ENCODE measurements at regions not wholly inside any gene's neighbourhood (a gene's known extent, or its start where the extent isn't known, plus 50 kb on each side); places are given as distances from the start of the nearest gene placed in this dataset.

DNA sequence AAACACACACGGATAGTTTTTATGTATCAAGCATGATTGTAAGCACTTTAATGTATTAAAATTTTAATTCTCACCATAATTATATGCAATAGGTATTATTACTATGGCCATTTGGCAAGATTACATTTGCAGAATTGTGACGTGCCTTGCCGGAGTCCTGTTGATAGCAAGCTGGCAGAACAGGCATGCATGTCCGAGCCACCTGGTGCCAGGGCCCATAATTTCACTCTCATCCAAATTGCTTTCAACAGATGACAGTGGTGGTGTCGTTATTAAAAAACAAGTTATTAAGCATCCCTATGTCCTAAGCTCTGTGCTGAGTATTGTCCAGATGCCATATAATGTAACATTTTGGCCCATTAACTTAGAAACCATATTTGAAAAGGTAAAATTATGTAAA lies 374.3 kb downstream of the FOXO1 start:
- no peak for DNase-seq (ENCODE audit: low read depth in 2 of 2)

DNA sequence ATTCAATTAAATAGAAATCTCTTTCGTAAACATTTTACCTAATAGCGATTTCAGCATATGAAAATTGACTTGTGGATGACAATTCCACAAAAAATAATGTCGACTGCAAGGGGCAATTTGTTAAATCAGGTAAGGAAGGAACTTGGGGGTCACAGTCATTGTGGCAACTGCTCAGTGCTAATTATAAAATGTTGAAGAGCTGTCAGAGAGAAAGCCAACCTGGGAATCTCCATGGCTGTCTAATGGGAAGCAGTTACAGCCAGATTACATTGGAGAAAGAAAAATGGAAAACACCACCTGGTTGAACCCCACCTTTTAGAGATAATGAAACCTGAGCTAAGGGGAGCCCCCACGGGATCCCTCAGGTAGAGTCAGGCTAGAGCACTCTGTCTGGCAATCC lies 373.9 kb downstream of the FOXO1 start:
- DNase-seq (ENCODE audit: low read depth in 2 of 2): no peak

DNA sequence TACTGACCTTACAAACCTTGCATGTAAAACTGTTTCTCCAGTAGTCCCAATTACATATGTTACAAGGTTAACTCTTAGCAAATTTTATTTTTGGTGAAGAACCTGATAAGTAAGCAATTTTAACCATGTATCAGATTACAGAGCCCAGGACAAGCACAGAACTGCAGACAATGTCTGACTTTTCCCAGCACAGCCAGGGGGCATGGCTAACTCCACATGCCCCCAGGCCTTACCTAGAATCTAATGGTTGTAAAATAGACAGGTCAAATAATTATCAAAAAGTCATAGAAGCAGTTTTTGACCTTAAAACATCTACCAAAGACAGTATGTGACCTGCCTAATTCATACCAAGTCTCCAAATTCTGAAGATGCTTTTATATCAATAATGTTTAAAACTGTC lies 364.1 kb downstream of the FOXO1 start:
- DNase-seq (ENCODE audit: low read depth in 2 of 2): no peak

DNA sequence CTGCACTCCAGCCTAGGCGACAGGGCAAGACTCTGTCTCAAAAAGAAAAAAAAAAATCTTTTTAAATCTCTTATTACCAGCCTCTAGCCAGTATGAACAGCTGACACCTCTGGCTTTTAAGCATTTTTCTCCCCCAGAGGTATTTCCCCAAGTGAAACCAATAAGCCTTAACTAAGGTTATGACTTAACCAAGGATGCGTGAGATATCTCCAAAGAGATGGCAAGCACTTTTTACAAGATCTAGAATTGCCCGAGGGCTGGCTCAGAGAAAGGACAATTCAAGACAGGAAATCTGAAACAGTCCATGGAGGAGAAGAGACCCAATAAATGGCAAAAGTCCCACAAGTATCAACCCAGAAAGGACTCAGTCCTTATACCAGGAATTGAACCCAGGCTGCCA lies 362.1 kb downstream of the FOXO1 start:
- DNase-seq (ENCODE audit: low read depth in 2 of 2): no peak

DNA sequence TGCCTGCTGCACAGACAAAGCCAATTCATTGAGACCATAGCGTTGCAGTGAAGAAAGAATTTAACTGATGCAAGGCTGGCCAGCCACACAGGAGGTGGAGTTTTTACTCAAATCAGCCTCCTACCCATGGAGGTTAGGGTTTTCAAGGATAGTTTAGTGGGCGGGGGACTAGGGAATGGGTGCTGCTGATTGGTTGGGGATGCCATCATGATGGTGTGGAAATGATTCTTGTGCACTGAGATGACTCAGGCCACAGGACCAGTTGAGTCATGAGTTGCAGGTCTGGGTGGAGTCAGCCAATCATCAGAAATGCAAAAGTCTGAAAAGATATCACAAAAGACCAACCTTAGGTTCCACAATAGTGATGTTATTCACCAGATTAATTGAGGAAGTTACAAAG lies 359.6 kb downstream of the FOXO1 start:
- DNase-seq (ENCODE audit: low read depth in 2 of 2): no peak

DNA sequence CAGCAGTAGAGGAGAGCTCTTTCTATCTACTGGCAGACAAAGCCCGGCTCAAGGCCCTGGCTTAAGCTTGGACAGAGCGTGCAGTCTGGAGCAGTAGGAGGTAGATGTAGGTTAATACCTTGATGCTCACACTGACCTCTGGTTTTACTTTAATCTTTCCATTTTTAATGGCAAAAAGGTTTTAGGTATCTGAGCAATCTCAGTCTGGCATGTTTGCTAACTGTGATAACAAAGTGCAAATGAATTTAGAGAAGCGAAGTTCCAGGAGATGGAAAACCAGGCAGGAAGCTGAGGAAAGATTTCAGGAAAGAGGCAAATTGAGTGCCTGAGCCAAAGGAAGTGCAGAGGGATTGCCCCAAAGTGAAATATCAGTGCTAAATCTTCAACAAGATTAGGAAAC lies 356.6 kb downstream of the FOXO1 start:
- no peak for DNase-seq (ENCODE audit: low read depth in 2 of 2)

DNA sequence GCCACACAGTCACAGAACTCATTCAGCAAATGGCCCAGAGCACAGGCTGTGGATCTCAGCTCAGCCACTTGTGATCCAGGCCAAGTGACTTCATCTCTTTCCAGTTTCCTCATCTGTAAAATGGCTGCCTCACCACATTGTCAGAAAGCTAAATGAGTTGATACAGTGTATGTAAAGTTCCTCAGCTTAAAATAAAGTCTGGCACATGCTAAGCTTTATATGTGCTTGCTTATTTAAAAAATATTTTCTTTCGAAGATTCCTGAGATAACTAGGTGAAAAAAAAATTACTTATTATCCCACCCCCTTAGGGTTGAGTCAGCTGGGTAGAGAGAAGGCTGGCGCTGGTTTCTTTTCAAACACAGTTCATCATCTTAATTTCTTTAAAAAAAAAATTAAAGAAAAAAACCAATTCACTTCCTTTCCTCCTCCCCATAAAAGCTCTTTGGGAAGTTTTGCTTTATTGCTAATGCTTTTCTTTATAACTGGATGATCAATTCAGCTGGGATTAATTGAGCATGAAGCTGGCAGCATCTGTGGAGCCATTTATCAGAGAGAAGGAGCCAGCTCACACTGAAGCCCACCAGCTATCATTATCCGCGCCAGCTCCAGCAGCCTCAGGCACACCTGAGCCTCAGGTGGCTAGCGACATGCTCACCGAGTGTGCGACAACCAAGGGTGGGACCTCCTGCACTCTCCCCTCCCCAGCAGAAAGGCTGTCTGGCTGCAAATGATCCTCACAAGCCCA lies 354.9 kb downstream of the FOXO1 start:
- DNase-seq (ENCODE audit: low read depth in 2 of 2): no peak

DNA sequence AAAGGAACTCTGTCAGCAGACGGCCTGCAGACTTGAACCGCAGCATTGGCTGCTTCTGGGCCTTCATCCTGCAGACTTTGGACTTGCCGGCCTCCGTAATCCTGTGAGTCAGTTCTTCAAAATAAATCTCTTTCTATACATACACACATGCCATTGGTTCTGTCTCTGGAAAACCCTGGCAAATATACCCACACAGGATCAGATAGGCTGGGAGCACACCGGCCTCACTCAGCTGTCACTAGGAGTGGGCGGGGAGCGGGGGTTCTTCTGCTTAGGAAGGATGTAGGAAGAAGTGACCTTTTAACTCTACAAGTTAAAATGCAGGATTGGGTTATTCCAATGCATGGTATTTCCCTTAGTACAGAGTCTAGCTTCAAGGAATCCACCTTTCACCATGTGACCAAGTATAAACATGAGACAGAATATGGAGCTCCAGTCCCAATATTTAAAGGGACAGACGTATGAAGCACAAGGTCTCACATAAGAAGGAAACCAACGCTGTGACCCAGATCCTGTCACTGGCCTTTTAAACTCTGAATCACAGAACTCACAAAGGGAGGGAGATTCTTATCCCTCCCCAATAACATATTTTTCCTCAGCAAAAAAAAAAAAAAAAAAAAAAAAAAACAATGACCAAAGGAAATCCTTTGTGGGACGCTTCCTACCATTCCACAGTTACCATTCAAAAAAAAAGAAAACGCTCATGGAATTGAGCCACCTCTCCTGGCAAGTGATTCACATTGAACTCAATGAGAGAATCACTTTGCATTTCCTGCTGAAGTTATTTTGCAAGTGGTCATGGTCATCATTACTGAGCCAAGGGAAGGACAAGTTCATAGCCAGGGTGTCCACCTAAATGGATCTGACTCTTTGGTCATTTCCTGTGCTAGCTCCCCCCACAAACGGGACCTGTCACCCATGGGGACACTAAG lies 352.9 kb downstream of the FOXO1 start:
- DNase-seq (ENCODE audit: low read depth in 2 of 2): no peak

DNA sequence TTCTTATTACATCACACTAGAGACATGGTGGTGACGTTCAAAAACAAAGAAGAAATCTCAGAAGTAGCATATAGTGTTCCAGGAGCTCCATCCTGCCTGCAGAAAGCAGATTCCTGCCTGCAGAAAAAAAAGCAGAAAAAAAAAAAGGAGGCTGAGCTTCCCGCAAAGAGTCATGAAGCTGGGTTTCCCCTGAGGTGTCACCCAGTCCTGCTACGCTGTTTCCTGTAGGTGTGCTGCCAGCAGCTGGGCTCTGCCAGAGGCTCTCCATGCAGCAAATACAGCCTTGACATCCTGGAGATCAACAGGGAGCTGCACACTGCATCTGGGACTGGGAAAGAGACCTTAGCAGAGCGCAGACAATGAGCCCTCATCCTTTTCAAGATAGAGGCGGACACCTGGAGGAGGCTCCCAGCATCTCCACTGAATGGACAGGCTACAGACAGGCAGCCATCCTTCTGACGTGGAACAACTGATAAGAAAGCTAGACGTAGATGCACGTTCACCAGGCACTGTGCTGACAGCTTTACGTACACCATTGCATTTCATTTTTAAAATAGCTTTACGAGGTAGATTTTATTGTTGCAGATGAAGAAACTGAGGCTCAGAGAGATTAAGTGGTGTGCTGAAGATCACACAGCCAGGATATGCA lies 350.9 kb downstream of the FOXO1 start:
- DNase-seq (ENCODE audit: low read depth in 2 of 2): no peak

DNA sequence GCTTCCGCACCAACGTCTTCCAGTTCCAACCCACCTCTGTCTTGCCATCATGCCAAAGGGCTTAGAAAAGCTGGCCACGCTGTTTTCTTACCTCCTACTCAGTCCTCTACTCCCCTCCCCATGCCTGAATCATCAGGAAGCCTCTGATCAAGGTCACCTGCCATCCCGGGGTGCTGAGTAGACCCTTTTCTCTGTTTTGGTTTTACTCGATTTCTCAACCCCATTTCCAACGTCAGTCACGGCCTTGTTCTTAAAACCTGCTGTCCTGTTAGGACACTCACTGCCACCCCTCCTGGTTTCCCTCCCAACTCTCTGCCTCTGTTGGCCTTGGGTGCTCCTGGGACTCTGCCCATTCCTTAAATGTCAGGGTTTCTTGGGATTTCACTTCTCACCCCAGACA lies 350.1 kb downstream of the FOXO1 start:
- no peak for DNase-seq (ENCODE audit: low read depth in 2 of 2)

DNA sequence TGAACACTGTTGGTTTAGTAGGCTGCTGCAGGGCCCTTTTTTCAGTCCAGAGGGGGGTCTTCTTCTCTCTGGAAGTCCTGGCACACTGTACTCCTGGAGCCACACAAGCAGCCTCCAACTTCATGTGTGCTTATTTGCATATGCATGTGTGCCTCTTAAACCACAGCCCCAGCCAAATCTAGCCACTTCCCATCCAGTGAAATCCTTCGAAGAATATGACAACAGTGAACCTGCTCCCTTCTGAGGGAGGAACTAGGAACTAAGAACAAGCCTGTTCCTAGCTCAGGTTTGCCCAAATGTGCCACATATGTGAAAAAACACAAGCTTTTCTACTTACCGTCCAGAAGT lies 348.5 kb downstream of the FOXO1 start:
- no peak for DNase-seq (ENCODE audit: low read depth in 2 of 2)

DNA sequence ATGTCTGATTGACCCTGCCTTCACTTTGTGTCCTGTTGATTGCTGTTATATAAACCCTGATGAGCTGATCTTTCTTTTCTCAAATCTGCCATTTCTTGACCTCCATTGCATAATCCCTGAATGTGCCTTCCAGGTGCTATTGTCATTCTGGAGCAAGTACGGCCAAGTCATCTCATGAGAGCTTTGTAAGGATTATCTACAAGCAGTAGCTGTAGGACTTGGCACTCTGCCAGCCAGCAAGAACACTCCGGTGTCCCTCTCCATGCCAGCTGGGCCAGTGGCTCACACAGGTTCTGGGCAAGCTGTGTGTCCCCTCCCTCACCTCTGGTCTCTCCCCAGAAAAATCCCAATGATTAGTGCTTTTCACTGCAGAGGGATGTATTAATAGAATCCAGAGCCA lies 348.1 kb downstream of the FOXO1 start:
- no peak for DNase-seq (ENCODE audit: low read depth in 2 of 2)

DNA sequence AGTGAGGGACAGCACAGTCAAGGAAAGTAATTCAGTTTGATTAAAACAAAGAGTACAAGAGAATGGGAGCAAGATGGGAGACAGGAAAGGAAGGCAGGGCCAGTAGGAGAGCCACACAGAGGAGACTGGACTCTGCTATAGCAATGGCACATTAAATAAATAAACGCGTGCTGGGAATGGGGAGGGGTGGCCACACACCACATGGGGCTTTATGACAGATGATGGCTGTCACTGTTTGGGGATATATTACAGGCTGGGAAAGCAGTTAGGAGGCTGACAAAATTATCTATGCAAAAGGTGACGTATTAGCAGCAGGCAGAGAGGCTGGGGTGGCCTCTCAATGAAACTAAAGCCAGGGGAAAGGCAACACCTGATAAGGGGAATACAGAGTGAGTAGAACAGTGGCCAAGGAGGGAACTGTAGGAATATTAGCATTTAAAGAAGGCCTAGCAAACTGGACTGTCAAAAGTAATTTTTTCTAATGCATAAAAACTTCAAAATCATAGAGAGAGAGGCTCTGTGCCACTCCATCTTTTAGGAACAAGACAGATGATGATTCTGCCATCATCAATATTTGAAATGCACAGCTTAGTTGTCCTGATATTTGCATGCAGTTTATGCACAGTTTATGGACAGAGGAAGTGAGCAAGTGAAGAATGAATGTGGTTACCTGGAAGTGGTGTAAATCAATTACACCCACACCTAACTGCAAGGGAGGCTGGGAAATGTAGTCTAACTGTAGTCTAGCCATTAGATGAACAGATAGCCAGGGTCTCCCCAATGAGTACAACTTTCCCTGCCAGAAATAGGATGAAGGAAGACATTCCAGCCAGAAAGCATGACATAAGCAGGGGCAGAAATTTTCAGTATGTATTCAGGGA lies 346.5 kb downstream of the FOXO1 start:
- DNase-seq (ENCODE audit: low read depth in 2 of 2): no peak

DNA sequence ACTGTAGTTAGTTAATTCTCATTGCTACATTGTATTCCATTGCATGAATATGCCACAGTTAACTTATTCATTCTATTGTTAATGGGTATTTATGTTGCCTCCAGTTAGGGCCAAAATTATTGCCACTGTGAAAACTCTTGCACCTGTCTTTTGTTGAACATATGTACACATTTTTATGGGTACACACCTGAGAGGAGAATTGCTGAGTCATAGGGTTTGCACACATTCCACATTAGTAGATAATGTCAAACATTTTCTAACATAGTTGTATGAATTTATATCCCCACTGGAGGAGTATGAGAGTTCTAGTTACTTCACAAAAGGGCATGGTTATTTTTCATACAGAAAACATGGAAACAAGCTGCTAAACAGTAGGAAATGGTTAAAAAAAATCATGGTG lies 338.4 kb downstream of the FOXO1 start:
- DNase-seq (ENCODE audit: low read depth in 2 of 2): no peak

DNA sequence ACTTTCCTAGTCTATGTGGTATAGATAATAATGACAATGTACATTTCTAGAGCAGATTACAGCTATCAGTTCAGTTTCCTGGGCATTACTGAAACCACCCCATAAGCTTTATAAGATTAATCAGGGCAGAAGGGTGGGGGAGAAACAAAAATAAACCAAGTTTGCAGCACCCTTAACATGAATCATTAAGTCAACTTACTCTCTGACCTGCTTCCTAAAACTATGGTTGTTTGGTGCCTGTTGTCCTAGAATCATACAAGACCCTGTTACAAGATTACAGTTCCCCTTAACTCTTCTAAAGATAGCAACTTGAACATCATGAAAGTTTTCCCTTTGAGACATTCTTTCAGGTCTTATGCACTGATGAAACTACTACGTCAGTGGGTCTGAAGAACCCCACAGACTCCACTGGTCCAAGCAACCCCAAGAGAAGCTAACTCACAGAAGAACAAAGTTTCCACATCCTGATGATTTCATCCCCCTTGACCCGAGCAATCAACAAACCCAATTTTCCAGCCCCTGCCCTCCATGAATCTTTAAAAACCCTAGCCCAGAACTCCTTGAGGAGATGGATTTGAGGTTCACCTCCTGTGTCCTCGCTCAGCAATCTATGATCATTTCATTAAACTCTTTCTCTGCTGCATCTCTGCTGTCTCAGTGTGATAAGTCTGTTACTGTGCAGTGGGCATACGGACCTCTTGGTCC lies 336.5 kb downstream of the FOXO1 start:
- DNase-seq (ENCODE audit: low read depth in 2 of 2): no peak

DNA sequence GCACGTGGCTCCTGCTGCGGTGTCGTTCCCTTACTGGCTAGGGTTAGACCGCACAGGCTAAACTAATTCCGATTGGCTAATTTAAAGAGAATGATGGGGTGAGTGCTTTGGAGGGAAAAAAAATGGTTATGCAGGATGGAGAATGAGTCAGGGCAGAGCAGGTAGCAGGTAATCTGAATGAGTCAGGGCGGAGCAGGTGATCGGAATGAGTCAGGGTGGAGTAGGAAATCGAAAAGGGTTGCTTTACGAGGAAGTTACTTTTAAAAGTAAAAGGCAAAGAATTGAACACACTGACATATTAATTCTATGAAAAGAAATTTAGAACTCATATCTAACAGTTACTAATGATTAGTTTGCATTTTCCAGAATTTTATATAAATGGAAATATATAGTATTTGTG lies 335.5 kb downstream of the FOXO1 start:
- DNase-seq (ENCODE audit: low read depth in 2 of 2): no peak

DNA sequence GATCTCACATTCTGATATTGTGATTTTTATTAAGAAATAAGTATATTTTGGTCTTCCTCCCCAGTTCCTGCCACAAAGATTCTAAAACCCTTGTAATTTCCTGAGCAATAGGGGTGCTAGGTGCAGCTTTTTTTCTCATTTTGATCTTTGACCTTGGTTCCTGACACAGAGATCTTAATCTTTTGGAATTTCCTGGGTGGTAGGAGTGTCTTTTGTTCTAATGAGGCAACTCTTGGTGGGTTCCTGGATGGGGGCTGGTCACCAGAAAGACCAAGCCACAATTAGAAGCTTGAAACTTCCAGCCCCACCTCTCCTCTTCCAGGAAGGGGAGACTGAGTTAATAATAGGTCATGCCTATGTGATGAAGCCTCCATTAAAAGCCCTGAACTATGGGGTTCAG lies 334.6 kb downstream of the FOXO1 start:
- no peak for DNase-seq (ENCODE audit: low read depth in 2 of 2)

DNA sequence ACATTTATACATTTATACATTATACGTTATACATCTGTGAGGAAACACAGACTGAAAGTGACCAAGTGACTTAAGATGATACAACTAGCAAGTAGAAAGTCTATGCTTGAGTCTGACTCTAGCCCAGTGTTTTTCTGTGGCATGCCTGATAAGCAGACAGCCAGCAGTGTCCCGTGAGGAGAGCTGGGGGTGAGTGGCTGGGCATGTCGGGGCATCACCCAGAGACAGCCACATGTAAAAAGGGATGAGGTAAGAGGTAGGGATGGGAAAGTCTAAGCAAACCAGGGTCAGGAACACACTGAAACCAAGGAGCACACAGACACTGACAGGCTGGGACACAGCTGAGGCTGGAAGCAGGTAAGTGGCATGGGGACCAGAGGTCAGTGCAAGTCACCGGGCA lies 333.2 kb downstream of the FOXO1 start:
- DNase-seq (ENCODE audit: low read depth in 2 of 2): no peak

DNA sequence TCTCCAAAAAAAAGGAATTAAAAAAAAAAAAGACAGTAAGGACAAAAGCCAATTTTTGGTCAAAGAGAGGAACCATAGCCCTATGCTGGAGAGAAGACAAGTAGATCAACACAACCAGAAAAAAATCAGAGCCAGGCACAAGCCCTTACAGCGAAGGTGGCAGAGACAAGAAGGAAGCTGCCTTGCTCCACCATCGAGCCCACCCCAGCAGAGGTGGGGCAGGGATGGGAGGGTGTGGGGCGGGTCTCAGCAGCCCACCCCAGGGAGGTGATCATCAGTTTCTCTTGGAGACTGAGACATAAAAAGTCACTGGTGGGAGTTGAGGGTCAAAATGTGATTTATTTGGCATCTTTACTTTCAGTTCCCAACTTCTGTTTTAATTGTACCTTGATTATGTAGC lies 332.4 kb downstream of the FOXO1 start:
- DNase-seq (ENCODE audit: low read depth in 2 of 2): no peak

DNA sequence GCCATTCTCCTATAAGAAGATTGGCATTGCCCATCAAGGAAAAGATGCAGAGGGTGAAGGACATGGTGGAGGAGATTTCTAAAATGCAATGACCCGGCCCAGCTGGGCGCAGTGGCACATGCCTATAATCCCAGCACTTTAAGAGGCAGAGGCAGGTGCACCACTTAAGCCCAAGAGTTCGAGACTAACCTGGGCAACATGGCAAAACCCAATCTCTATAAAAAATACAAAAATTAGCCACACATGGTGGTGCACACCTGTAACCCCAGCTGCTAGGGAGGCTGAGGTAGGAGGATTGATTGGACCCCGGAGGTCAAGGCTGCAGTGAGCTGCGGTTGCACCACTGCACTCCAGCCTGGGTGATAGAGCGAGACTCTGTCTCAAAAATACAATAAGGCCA lies 331.8 kb downstream of the FOXO1 start:
- no peak for DNase-seq (ENCODE audit: low read depth in 2 of 2)

Measured in fibroblast of skin of left biceps (primary cell).